ENCODE measurements at regions not wholly inside any gene's neighbourhood (a gene's known extent, or its start where the extent isn't known, plus 50 kb on each side); places are given as distances from the start of the nearest gene placed in this dataset.

- no peaks in the 10 kb centered on the region for H3K36me3 ChIP-seq (ENCODE audit: control insufficient read depth in 5 of 5, insufficient read depth in 5 of 5, low read length in 5 of 5)
- no peak overlapping the region for H3K9ac ChIP-seq (ENCODE audit: low read length in 5 of 5)
- no peak overlapping the region for H3K27ac ChIP-seq (ENCODE audit: low read depth, low read length)
- H3K4me1 ChIP-seq (ENCODE audit: control insufficient read depth in 5 of 5, insufficient read depth in 5 of 5, low read length in 5 of 5) = no peaks in the 10 kb centered on the region
- H3K27me3 ChIP-seq (ENCODE audit: control insufficient read depth in 5 of 5, insufficient read depth in 4 of 5, low read length in 5 of 5) = peaks cover 0 to 10% (median 0%) of the 10 kb centered on the region in 5 donors
- no peak overlapping the region for H3K4me3 ChIP-seq (ENCODE audit: low read depth in 1 of 5, low read length in 5 of 5)
- H3K9me3 ChIP-seq (ENCODE audit: control insufficient read depth in 5 of 5, low read length in 5 of 5) = peaks cover 0 to 2% (median 0%) of the 10 kb centered on the region in 5 donors
Observed at GRCh38 chr2:129464036-129464435, 515.4 kb upstream of the RAB6C start.

- Histone ChIP-seq H3K9ac (ENCODE audit: low read length in 5 of 5) (no peak overlapping the region), H3K27ac (ENCODE audit: low read depth, low read length) (no peak overlapping the region), H3K9me3 (ENCODE audit: control insufficient read depth in 5 of 5, low read length in 5 of 5) (peaks cover 0 to 2% (median 0%) of the 10 kb centered on the region in 5 donors), H3K4me3 (ENCODE audit: low read depth in 1 of 5, low read length in 5 of 5) (no peak overlapping the region), H3K4me1 (ENCODE audit: control insufficient read depth in 5 of 5, insufficient read depth in 5 of 5, low read length in 5 of 5) (no peaks in the 10 kb centered on the region), H3K36me3 (ENCODE audit: control insufficient read depth in 5 of 5, insufficient read depth in 5 of 5, low read length in 5 of 5) (no peaks in the 10 kb centered on the region), H3K27me3 (ENCODE audit: control insufficient read depth in 5 of 5, insufficient read depth in 4 of 5, low read length in 5 of 5) (peaks cover 0 to 4% (median 0%) of the 10 kb centered on the region in 5 donors)
Observed at GRCh38 chr2:129464631-129465030, 514.8 kb upstream of the RAB6C start.

DNA sequence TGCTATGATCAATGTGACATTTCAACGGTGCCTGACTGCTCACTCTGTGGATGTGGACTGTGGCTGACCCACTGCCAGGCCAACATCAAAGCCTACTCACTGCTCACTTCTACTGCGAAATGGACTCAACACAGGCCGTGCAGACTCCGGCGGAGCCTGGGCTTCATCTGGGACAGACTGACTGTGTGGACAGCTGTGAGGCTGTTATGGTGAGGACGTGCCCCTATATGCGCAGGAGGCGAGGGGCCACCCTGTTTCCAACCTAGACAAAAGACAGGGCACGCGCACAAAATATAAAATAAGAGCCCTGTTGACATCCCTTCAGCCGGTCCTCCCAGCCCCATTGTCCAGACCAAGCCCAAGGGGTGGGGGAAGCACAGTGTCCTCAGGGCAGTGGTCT is 514.4 kb upstream of the RAB6C start:
- Histone ChIP-seq H3K9me3 (ENCODE audit: control insufficient read depth in 5 of 5, low read length in 5 of 5) (peaks cover 0 to 2% (median 0%) of the 10 kb centered on the region in 5 donors), H3K4me1 (ENCODE audit: control insufficient read depth in 5 of 5, insufficient read depth in 5 of 5, low read length in 5 of 5) (no peaks in the 10 kb centered on the region), H3K4me3 (ENCODE audit: low read depth in 1 of 5, low read length in 5 of 5) (no peak overlapping the region)

GRCh38 chr2:129466389-129466788 is 513.1 kb upstream of the RAB6C start:
- H3K27ac ChIP-seq (ENCODE audit: low read depth, low read length) = no peak overlapping the region
- peaks cover 0 to 2% (median 0%) of the 10 kb centered on the region in 5 donors for H3K9me3 ChIP-seq (ENCODE audit: control insufficient read depth in 5 of 5, low read length in 5 of 5)
- H3K27me3 ChIP-seq (ENCODE audit: control insufficient read depth in 5 of 5, insufficient read depth in 4 of 5, low read length in 5 of 5) = peaks cover 0 to 4% (median 0%) of the 10 kb centered on the region in 5 donors

More for the DNA sequence above, 514.4 kb upstream of the RAB6C start:
- no peaks in the 10 kb centered on the region for H3K36me3 ChIP-seq (ENCODE audit: control insufficient read depth in 5 of 5, insufficient read depth in 5 of 5, low read length in 5 of 5)
- no peak overlapping the region for H3K27ac ChIP-seq (ENCODE audit: low read depth, low read length)
- peaks cover 0 to 4% (median 0%) of the 10 kb centered on the region in 5 donors for H3K27me3 ChIP-seq (ENCODE audit: control insufficient read depth in 5 of 5, insufficient read depth in 4 of 5, low read length in 5 of 5)
- H3K9ac ChIP-seq (ENCODE audit: low read length in 5 of 5) = no peak overlapping the region

GRCh38 chr2:129467012-129467779 is 512.3 kb upstream of the RAB6C start:
- Histone ChIP-seq H3K9ac (ENCODE audit: low read length in 5 of 5) (no peak overlapping the region), H3K27ac (ENCODE audit: low read depth, low read length) (no peak overlapping the region), H3K27me3 (ENCODE audit: control insufficient read depth in 5 of 5, insufficient read depth in 4 of 5, low read length in 5 of 5) (peaks cover 0 to 4% (median 0%) of the 10 kb centered on the region in 5 donors), H3K36me3 (ENCODE audit: control insufficient read depth in 5 of 5, insufficient read depth in 5 of 5, low read length in 5 of 5) (no peaks in the 10 kb centered on the region), H3K4me3 (ENCODE audit: low read depth in 1 of 5, low read length in 5 of 5) (no peak overlapping the region), H3K9me3 (ENCODE audit: control insufficient read depth in 5 of 5, low read length in 5 of 5) (peaks cover 0 to 2% (median 0%) of the 10 kb centered on the region in 5 donors), H3K4me1 (ENCODE audit: control insufficient read depth in 5 of 5, insufficient read depth in 5 of 5, low read length in 5 of 5) (no peaks in the 10 kb centered on the region)

More at GRCh38 chr2:129466389-129466788, 513.1 kb upstream of the RAB6C start:
- Histone ChIP-seq H3K9ac (ENCODE audit: low read length in 5 of 5) (no peak overlapping the region), H3K36me3 (ENCODE audit: control insufficient read depth in 5 of 5, insufficient read depth in 5 of 5, low read length in 5 of 5) (no peaks in the 10 kb centered on the region), H3K4me1 (ENCODE audit: control insufficient read depth in 5 of 5, insufficient read depth in 5 of 5, low read length in 5 of 5) (no peaks in the 10 kb centered on the region), H3K4me3 (ENCODE audit: low read depth in 1 of 5, low read length in 5 of 5) (no peak overlapping the region)

DNA sequence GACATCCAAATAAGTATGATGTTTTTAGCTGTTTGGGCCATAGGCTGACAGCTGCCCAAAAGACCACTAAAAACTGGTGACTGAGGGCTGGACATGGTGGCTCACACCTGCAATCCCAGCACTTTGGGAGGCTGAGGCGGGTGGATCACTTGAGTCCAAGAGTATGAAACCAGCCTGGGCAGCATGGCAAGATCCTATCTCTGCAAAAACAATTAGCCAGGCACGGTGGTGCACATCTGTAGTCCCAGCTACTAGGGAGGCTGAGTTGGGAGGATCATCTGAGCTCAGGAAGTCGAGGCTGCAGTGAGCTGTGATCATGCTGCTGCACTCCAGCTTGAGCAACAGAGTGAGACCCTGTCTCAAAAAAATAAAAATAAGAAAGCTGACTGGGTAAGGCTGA is 511.5 kb upstream of the RAB6C start:
- Histone ChIP-seq H3K9ac (ENCODE audit: low read length in 5 of 5) (no peak overlapping the region), H3K36me3 (ENCODE audit: control insufficient read depth in 5 of 5, insufficient read depth in 5 of 5, low read length in 5 of 5) (no peaks in the 10 kb centered on the region), H3K27me3 (ENCODE audit: control insufficient read depth in 5 of 5, insufficient read depth in 4 of 5, low read length in 5 of 5) (peaks cover 0 to 4% (median 0%) of the 10 kb centered on the region in 5 donors), H3K27ac (ENCODE audit: low read depth, low read length) (no peak overlapping the region), H3K9me3 (ENCODE audit: control insufficient read depth in 5 of 5, low read length in 5 of 5) (peaks cover 0 to 2% (median 0%) of the 10 kb centered on the region in 5 donors), H3K4me3 (ENCODE audit: low read depth in 1 of 5, low read length in 5 of 5) (no peak overlapping the region), H3K4me1 (ENCODE audit: control insufficient read depth in 5 of 5, insufficient read depth in 5 of 5, low read length in 5 of 5) (no peaks in the 10 kb centered on the region)

DNA sequence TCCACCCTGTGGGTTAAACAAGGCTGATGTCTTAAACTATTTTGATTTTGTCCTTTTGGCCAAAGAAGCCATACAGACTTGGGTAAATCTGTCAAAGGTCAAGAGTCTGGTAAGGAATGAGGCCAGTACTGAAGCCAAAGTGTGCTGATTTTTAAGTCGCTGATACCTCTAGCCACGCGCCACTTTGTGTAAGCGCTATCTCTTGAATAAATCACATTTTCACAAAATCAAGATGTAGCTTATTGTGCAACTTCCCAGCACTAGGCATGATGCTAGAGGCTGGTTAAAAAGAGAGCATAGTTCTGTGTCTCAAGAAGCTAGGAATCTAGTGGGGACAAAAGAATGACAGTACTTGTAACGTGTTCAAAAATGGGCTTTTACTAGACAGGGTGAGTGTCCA is 510.6 kb upstream of the RAB6C start:
- Histone ChIP-seq H3K36me3 (ENCODE audit: control insufficient read depth in 5 of 5, insufficient read depth in 5 of 5, low read length in 5 of 5) (no peaks in the 10 kb centered on the region), H3K4me1 (ENCODE audit: control insufficient read depth in 5 of 5, insufficient read depth in 5 of 5, low read length in 5 of 5) (no peaks in the 10 kb centered on the region), H3K9ac (ENCODE audit: low read length in 5 of 5) (no peak overlapping the region), H3K9me3 (ENCODE audit: control insufficient read depth in 5 of 5, low read length in 5 of 5) (peaks cover 0 to 2% (median 0%) of the 10 kb centered on the region in 5 donors), H3K4me3 (ENCODE audit: low read depth in 1 of 5, low read length in 5 of 5) (no peak overlapping the region), H3K27me3 (ENCODE audit: control insufficient read depth in 5 of 5, insufficient read depth in 4 of 5, low read length in 5 of 5) (peaks cover 0 to 4% (median 0%) of the 10 kb centered on the region in 5 donors), H3K27ac (ENCODE audit: low read depth, low read length) (no peak overlapping the region)

GRCh38 chr2:129469389-129469788 is 510.1 kb upstream of the RAB6C start:
- Histone ChIP-seq H3K36me3 (ENCODE audit: control insufficient read depth in 5 of 5, insufficient read depth in 5 of 5, low read length in 5 of 5) (no peaks in the 10 kb centered on the region), H3K4me1 (ENCODE audit: control insufficient read depth in 5 of 5, insufficient read depth in 5 of 5, low read length in 5 of 5) (no peaks in the 10 kb centered on the region), H3K27ac (ENCODE audit: low read depth, low read length) (no peak overlapping the region), H3K27me3 (ENCODE audit: control insufficient read depth in 5 of 5, insufficient read depth in 4 of 5, low read length in 5 of 5) (peaks cover 0 to 3% (median 0%) of the 10 kb centered on the region in 5 donors), H3K9me3 (ENCODE audit: control insufficient read depth in 5 of 5, low read length in 5 of 5) (peaks cover 0 to 3% (median 0%) of the 10 kb centered on the region in 5 donors), H3K4me3 (ENCODE audit: low read depth in 1 of 5, low read length in 5 of 5) (no peak overlapping the region), H3K9ac (ENCODE audit: low read length in 5 of 5) (no peak overlapping the region)

GRCh38 chr2:129469871-129470270 is 509.6 kb upstream of the RAB6C start:
- H3K27ac ChIP-seq (ENCODE audit: low read depth, low read length) = no peak overlapping the region

GRCh38 chr2:129478902-129479517 is 500.5 kb upstream of the RAB6C start:
- Histone ChIP-seq H3K9ac (ENCODE audit: low read length in 5 of 5) (no peak overlapping the region), H3K4me3 (ENCODE audit: low read depth in 1 of 5, low read length in 5 of 5) (no peak overlapping the region), H3K27me3 (ENCODE audit: control insufficient read depth in 5 of 5, insufficient read depth in 4 of 5, low read length in 5 of 5) (no peaks in the 10 kb centered on the region), H3K27ac (ENCODE audit: low read depth, low read length) (no peak overlapping the region), H3K36me3 (ENCODE audit: control insufficient read depth in 5 of 5, insufficient read depth in 5 of 5, low read length in 5 of 5) (no peaks in the 10 kb centered on the region), H3K9me3 (ENCODE audit: control insufficient read depth in 5 of 5, low read length in 5 of 5) (peaks cover 0 to 3% (median 0%) of the 10 kb centered on the region in 5 donors), H3K4me1 (ENCODE audit: control insufficient read depth in 5 of 5, insufficient read depth in 5 of 5, low read length in 5 of 5) (no peaks in the 10 kb centered on the region)

More at GRCh38 chr2:129469871-129470270, 509.6 kb upstream of the RAB6C start:
- no peaks in the 10 kb centered on the region for H3K36me3 ChIP-seq (ENCODE audit: control insufficient read depth in 5 of 5, insufficient read depth in 5 of 5, low read length in 5 of 5)
- H3K9ac ChIP-seq (ENCODE audit: low read length in 5 of 5) = no peak overlapping the region
- H3K4me3 ChIP-seq (ENCODE audit: low read depth in 1 of 5, low read length in 5 of 5) = no peak overlapping the region
- H3K9me3 ChIP-seq (ENCODE audit: control insufficient read depth in 5 of 5, low read length in 5 of 5) = peaks cover 0 to 3% (median 0%) of the 10 kb centered on the region in 5 donors
- H3K27me3 ChIP-seq (ENCODE audit: control insufficient read depth in 5 of 5, insufficient read depth in 4 of 5, low read length in 5 of 5) = no peaks in the 10 kb centered on the region
- no peaks in the 10 kb centered on the region for H3K4me1 ChIP-seq (ENCODE audit: control insufficient read depth in 5 of 5, insufficient read depth in 5 of 5, low read length in 5 of 5)
